Activated effector memory CD4-positive, alpha-beta T cell treated with Interleukin-2 at 50 U/mL for 16 hours (primary cell): ENCODE measurements at regions not wholly inside any gene's neighbourhood (a gene's known extent, or its start where the extent isn't known, plus 50 kb on each side); places are given as distances from the start of the nearest gene placed in this dataset.
"Not testable (repeated sequence)": the region's sequence is repeated elsewhere in the genome, so short reads cannot be mapped to it uniquely, and the experiment has no call there.

Source experiments
- DNase-seq: peaks from one replicate; pipeline ENCODE4 v3.0.0-alpha.2; 2020

DNA sequence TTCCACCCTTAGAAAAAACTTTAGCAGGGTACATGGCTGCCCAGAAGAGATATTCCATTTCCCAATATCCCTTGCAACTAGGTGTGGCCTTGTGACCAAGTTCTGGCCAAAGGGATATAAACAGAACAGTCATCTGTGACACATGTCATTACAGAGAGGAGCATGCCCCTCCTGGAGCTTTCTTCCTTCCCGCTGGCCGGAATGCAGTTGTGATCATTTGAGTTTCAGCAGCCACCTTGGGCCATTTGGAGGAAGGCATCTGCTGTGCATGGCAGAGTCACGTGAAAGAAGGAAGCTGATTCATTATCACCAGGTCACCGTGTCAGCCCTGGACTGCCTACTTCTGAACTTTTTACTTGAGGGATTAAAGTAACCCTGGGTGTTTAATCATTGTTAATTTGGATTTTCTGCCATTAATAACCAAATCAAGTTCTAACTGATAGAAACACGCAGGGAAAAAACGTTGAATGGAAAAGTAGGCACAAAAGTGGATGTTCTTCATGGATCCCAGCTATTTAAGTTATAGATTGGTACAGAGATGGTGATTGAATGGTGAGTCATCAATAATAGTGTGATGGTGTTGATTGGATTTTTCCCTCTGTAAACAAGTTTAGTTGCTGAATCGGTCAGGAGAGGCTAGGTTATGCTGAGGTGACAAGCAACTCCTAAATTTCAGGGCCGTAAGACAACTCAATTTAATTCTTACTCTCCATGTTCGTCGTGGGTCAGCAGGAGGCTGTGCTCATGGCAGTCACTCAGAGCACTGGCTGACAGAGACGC, 80.7 kb upstream of the CCDC167 start:
- no peak for DNase-seq

DNA sequence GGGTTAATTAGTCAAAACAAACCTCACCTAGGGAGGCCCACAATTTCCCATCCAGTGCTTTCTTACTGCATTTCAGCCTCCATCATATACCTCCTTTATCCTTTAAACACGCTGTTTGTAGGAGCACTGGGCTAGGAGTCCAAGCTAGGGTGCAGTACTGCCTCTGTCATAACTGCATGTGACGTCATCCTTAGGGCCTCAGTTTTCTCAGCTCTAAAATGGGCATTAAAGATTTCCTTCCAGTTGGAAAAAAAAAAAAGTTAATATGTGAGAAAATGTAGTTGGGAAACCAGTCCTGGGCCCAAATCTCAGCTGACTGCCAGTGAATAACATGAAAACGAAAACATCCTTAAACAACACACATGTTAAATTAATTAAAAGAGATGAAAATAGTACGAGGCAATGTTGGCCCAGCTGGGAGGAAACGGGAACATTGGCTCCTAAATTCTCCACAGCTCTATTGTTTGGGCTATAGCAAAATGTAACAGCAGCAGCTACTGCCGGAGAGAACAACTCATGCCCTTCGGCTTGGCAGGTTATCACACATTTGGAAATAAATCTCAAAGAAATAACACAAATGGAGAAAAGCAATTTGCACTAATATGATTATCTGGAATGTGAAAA, 79.9 kb upstream of the CCDC167 start:
- no peak for DNase-seq

- no peak for DNase-seq
These were observed 78.4 kb upstream of the CCDC167 start for GRCh38 chr6:37578104-37578503.

- no peak for DNase-seq
These were observed 76.6 kb upstream of the CCDC167 start for GRCh38 chr6:37576336-37576737.

- DNase-seq = no peak
These were observed 75.5 kb upstream of the CCDC167 start for GRCh38 chr6:37575221-37575620.

- no peak for DNase-seq
These were observed 72.6 kb upstream of the CCDC167 start for GRCh38 chr6:37572334-37572733.

DNA sequence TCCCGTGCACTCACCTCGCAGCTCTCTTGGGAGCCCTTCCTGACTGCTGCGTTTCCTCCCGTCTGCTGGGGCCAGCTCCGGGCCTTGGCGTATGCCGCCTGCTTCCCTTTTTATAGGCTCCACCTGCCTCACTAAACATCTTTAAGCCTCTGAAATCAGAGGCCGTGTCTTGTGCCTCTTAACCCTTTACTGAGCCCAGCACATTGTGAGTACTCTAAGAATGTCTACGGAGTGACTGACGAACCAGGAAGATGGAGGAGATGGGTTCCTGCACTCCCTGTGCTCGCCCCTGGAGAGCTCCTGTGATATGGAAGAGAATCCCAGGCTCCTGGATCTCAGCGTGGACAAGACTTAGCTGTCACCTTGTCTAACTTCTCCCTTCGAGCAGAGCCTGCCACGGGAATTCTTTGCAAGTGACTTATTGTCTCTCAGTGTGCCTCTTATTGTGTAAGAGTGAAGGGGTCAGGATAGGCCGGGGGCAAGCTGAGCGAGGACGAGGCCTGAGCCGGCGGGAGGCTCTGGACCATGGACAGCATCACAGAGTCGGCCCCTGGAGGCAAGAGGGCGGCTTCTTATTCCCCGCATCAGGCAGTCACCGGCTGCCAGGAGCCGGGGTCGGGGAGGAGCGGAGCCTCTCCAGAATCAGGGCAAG, 70.9 kb upstream of the CCDC167 start:
- DNase-seq = no peak

- no peak for DNase-seq
These were observed 70.2 kb upstream of the CCDC167 start for GRCh38 chr6:37569743-37570481.

DNA sequence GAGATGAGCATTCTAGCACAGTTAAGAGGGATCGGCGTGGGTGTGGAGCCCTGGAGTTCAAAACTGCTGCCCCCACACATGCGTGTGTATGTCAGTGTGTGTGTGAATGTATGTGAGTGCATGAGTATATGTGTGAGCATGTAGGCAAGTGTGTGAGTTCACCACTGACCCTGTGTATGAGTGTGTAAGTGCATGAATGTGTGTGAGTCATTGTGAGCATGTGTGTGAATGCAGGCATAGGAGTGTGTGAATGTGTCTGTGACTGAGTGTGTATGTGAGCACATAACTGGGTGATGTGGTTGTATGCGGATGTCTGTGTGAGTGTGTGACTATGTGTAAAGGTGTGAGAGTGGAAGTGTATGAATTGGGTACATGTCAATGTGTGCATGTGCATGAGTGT, 69.6 kb upstream of the CCDC167 start:
- no peak for DNase-seq

DNA sequence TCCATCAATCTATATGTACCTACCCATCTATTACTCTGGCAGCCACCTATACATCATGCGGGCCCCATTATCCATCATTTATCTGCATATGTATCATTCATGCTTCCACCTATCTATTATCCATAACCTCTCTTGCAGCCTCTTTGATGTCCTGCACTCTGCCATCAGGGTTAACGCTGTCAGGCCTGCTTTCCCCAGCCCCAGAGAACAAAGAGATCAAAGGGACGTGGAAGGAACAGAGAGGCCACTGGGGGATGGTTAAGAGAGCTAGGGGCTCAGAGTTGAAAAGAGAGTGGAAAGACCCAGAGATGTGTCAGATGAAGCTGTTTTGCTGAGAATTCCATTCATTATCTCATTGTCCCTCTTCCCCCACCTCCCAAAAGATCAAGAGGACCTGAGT, 67.3 kb upstream of the CCDC167 start:
- no peak for DNase-seq

- DNase-seq = peak; percentile 47
These were observed 66.6 kb upstream of the CCDC167 start for GRCh38 chr6:37566111-37566949.

GRCh38 chr6:37565267-37566110, 65.8 kb upstream of the CCDC167 start:
- no peak for DNase-seq

GRCh38 chr6:37562926-37563288, 63.2 kb upstream of the CCDC167 start:
- not testable (repeated sequence) for DNase-seq

- DNase-seq = no peak
These were observed 61.7 kb upstream of the CCDC167 start for GRCh38 chr6:37561361-37561760.

DNA sequence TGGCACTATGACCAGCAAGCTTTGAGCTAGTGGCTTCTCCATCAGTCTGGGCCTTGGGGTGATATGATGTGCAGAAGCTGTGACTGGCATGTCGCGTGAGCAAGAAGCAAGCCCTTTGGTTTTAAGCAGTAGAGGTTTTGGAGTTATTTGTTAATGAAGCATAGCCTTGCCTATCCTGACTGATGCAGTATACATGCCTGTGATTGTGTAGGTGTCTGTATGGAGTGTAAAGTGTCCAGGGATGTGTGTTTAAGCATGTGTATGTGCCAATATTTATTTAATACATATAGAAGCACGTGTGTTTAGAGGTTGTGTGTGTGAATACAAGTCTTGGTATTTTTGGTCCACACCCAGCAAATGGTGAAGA, 61.0 kb upstream of the CCDC167 start:
- no peak for DNase-seq

- no peak for DNase-seq
These were observed 59.8 kb upstream of the CCDC167 start for GRCh38 chr6:37559501-37559900.

- no peak for DNase-seq
These were observed 59.4 kb upstream of the CCDC167 start for GRCh38 chr6:37559050-37559449.

DNA sequence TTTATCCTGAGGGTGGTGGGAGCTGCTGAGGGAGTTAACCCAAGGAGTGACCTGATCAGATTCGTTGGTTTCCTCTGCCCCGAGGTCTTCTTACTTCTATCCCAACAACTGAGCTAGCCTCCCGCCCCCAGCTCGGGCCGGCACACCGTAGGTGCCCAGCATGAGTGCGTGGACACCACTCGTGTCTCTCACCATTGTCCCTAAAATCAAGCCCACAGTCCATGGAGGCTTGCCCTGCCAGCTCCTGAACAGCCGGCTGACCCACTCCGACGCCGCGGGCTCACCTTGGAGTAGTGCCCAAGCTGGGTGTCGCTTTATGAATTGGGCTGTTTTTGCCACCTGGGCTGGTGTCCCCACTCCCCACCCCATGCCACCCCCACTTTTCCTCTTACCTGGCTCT, 59.0 kb upstream of the CCDC167 start:
- DNase-seq = no peak

DNA sequence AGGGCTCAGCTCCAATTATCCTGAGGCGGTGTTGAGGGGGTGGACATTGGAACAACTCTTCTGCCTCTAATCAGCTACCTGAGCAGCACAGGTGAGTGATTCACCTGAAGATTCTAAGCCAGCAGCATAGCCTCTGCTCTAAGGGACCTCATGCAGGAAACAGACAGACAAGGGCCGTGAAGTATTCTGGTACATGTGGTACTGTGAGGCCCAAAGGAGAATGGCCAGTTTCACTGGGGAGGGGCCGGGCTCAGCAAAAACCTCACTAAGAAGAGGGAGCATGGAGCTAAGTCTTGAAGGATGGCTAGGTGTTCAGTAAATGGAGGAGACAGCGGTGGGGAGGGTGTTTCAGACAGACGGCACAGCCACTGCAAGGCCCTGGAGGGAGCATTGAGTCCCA, 58.5 kb upstream of the CCDC167 start:
- no peak for DNase-seq

DNA sequence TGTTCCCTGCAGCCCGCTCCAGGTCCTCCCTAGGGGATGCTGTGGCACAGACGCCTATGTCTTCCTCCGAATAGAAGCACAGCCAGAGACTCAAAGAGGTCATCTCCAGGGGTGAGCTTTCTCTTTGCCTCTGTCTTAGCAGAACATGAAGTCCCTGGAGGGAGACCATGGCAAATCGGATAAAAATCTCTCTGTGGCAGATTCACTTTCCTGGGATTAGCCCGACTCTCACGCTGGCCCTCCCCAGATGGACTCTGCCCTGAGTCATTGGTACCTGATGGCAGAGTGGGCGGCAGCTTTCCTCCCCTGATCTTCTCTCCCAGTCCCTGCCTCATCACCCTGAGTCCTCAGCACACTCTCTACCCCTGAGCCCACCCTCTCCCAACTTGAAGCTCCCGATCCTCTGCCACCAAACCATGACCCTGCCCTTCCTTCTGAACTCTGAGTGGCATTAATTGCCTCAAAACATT, 58.0 kb upstream of the CCDC167 start:
- DNase-seq = no peak

- DNase-seq = no peak
These were observed 57.4 kb upstream of the CCDC167 start for GRCh38 chr6:37556881-37557644.
